ENCODE measurements at regions not wholly inside any gene's neighbourhood (a gene's known extent, or its start where the extent isn't known, plus 50 kb on each side); places are given as distances from the start of the nearest gene placed in this dataset.

- Histone ChIP-seq H3F3A (replicated peaks; ENCODE audit: insufficient read depth) (no peaks in the 10 kb centered on the region), H3K27ac (ENCODE audit: low read depth in 2 of 2, low read length in 1 of 2) (no peak overlapping the region), H4K20me1 (ENCODE audit: insufficient read depth) (no peaks in the 10 kb centered on the region), H3K27me3 (ENCODE audit: insufficient read depth) (no peaks in the 10 kb centered on the region), H3K9me3 (no peaks in the 10 kb centered on the region), H3K4me1 (ENCODE audit: control insufficient read depth in 1 of 2, insufficient read depth in 2 of 2, low read depth in 1 of 2, low read length in 1 of 2) (no peaks in the 10 kb centered on the region), H3K36me3 (replicated peaks in 1 of 2; ENCODE audit: control insufficient read depth in 1 of 2, insufficient read depth in 2 of 2, low read length in 1 of 2) (no peaks in the 10 kb centered on the region), H2AFZ (ENCODE audit: low read depth) (no peak overlapping the region), H3K79me2 (ENCODE audit: insufficient read depth) (no peaks in the 10 kb centered on the region), H3K4me3 (ENCODE audit: low read depth in 2 of 2, low read length in 1 of 2) (no peak overlapping the region), H3K9me2 (no peaks in the 10 kb centered on the region), H3K4me2 (no peak overlapping the region), H3K9ac (no peak overlapping the region)
- TF ChIP-seq TCF12 (IDR thresholded peaks at IDR 0.05) (no peak), MXI1 (IDR thresholded peaks at IDR 0.05; ENCODE audit: low read depth, low read length) (no peak), USF2 (IDR thresholded peaks at IDR 0.05; ENCODE audit: borderline replicate concordance, low read depth, low read length) (no peak), NFIC (IDR thresholded peaks at IDR 0.05; ENCODE audit: borderline replicate concordance) (no peak), GATA2 (CRISPR knock-in tag; IDR thresholded peaks at IDR 0.05) (no peak), RFX5 (IDR thresholded peaks at IDR 0.05; ENCODE audit: low read length) (no peak), RCOR1 (IDR thresholded peaks at IDR 0.05; ENCODE audit: low read length) (no peak), TAF1 (IDR thresholded peaks at IDR 0.05; ENCODE audit: borderline replicate concordance, low read depth, low read length) (no peak), EP300 (IDR thresholded peaks at IDR 0.05; ENCODE audit: borderline replicate concordance in 1 of 2, low read depth in 1 of 2, low read length in 1 of 2) (no peak), POLR2AphosphoS5 (IDR thresholded peaks at IDR 0.05; ENCODE audit: low read depth, low read length) (no peak), ELF1 (IDR thresholded peaks at IDR 0.05) (no peak), MEF2A (IDR thresholded peaks at IDR 0.05; ENCODE audit: borderline replicate concordance, low read depth) (no peak), RXRA (IDR thresholded peaks at IDR 0.05; ENCODE audit: borderline replicate concordance, low read depth) (no peak)
- WGBS (ENCODE audit: low lambda C conversion rate), result 44% methylated on average over 3 of the region's 3 CpGs
- DNase-seq, result no peak
- POLR2A ChIA-PET, result no interaction called here
- CTCF ChIA-PET, result no interaction called here
These were observed 102.3 kb upstream of the JARID2 start for GRCh38 chr6:15143540-15143939.

- ChIA-PET CTCF (no interaction called here), POLR2A (no interaction called here)
- no peak overlapping the region for H3K4me2 ChIP-seq
- no peak overlapping the region for H3K9ac ChIP-seq
- no peaks in the 10 kb centered on the region for H4K20me1 ChIP-seq (ENCODE audit: insufficient read depth)
- TF ChIP-seq IRF3 (IDR thresholded peaks at IDR 0.05; ENCODE audit: low read depth, low read length), result no peak
- H3K27ac ChIP-seq (ENCODE audit: low read depth in 2 of 2, low read length in 1 of 2), result no peak overlapping the region
- H3K9me3 ChIP-seq, result no peaks in the 10 kb centered on the region
- no peaks in the 10 kb centered on the region for H3K36me3 ChIP-seq (replicated peaks in 1 of 2; ENCODE audit: control insufficient read depth in 1 of 2, insufficient read depth in 2 of 2, low read length in 1 of 2)
- H2AFZ ChIP-seq (ENCODE audit: low read depth), result no peak overlapping the region
- no peaks in the 10 kb centered on the region for H3K79me2 ChIP-seq (ENCODE audit: insufficient read depth)
- no peaks in the 10 kb centered on the region for H3K4me1 ChIP-seq (ENCODE audit: control insufficient read depth in 1 of 2, insufficient read depth in 2 of 2, low read depth in 1 of 2, low read length in 1 of 2)
- no peaks in the 10 kb centered on the region for H3K27me3 ChIP-seq (ENCODE audit: insufficient read depth)
- no peak overlapping the region for H3K4me3 ChIP-seq (ENCODE audit: low read depth in 2 of 2, low read length in 1 of 2)
- H3K9me2 ChIP-seq, result no peaks in the 10 kb centered on the region
- no peak for DNase-seq
- H3F3A ChIP-seq (replicated peaks; ENCODE audit: insufficient read depth), result no peaks in the 10 kb centered on the region
These were observed 100.0 kb upstream of the JARID2 start for GRCh38 chr6:15145821-15146220.

Data from SK-N-SH (cell line).